Activated gamma-delta T cell treated with anti-CD3 and anti-CD28 coated beads, Interleukin-2, amount 50 U/mL, for 16 hours (primary cell): ENCODE measurements at regions not wholly inside any gene's neighbourhood (a gene's known extent, or its start where the extent isn't known, plus 50 kb on each side); places are given as distances from the start of the nearest gene placed in this dataset.

Experiments
- DNase-seq: peaks from one replicate; pipeline ENCODE4 v3.0.0-alpha.2; 2020; ENCODE audit warnings: low read depth

DNA sequence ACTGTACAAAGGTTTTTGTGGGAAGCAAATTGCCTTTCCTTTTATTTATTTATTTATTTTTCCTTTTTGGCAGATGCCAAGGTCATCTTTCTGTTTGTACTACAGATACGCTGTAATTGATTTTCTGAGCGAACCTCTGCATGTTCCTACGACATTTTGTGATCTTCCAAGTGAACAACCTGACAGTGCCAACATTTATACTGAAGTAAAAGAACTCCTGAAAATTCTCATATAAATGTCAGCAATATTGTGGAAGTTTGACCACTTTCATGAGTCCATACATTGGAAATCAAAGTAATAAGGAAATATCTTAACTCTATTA, 86.8 kb upstream of the EEPD1 start:
- DNase-seq: no peak

GRCh38 chr7:36070230-36070629, 82.8 kb upstream of the EEPD1 start:
- no peak for DNase-seq

- no peak for DNase-seq
Measured at GRCh38 chr7:36071605-36072004, 81.4 kb upstream of the EEPD1 start.

DNA sequence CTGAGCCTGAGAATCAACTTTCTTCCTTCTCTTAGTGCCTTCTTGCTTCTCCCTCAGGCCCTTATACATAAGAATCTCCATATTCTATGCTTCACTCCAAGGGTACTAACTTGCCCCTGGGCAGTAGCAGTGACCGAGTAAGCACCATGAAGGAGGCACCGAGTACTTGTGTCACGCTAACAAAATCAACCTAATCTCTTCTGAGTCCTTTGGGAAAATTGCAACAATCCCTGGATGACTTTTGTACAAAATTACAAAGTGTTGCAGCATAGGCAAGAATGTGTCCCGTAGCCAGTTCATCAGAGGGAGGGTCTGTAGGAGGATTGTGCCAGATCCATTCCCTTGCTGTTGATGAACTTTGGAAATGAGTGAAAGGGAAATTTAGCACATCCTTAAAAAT, 80.4 kb upstream of the EEPD1 start:
- DNase-seq: no peak

DNA sequence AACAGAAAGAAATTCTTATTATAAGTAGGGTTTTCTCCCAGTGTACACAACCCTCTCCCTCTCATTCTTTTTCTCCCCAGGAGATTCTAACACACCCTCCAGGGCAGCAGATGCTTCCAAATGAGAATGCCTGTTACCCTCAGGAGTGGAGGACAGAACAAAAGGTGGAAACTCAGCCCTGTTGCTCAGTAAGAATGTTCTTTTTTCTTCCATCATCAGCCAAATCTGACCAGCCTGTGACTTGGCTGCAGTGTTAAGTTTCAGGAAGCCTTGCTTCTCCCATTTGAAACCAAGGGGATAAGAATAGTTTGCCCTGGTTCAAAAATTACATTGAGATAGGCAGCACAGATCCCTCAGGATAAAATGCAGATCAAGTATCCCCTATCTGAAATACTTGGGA, 77.5 kb upstream of the EEPD1 start:
- no peak for DNase-seq

DNA sequence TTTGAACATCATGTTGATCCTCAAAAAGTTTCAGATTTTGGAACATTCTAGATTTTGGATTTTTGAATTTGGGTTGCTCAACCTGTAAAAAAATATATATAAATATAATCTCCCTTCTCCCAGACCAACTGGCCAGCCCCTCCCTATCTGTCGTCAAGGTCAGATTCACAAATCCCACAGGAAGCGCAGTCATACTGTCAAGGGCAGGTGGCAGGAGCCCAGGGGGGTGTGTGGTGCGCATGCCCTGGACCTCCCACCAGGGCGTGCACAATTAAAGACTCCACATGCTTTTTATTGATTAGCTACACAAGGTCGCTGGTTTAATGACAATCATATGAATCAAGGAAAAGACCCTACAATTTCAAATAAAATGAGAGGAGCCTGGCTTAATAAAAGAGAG, 77.0 kb upstream of the EEPD1 start:
- no peak for DNase-seq

DNA sequence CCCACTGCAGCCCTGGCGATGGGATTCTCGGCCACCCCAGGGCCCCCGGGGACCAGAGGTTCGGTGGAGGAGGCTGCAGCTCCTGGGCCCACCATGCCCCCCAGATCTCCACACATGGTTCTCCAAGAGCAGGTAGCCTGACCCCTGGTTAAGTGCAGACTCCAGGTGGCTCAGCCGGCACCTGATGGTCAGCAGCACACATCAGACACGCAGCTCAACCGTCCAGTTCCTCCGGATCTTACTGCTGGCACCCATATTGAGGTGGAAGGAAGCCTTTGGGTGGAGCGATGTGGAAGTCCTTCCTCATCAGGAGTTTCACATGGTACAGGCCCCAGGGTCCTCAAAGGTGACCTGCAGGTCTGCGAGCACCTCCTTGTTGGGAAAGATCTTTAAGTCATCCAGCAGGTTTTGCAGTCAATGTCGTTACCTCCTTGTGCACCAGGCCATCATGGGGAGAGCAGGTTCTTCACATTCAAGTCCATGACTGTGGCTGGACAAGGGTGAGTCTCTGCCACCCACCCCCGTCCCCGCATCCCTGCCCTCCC, 74.2 kb upstream of the EEPD1 start:
- no peak for DNase-seq

DNA sequence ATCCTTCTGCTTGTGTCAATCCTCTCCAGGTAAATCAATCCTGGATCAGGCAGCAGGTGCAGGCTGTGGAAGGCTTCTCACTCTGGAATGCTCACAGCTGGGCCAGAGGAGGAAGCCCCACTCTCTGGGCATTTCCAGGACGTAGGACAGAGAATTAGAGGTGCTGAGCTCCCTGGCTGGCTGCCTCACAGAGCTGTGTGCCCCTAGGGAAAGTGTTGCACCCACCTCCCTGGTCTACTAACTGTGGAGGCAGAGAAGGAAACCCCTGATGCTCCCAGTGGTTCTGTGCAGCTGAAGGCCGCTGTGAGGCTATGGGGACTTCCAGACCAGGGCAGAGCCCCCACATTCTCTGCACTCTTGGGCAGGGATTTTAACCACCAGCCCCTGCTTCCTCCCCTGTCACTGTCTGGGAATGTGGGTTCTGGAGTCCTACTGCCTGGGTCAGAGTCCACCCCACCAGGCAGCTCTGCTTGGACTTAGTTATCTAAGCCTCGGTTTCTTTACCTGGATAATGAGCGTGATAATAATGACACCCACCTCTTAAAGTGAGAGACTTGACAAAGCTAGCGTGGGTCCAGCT, 73.5 kb upstream of the EEPD1 start:
- no peak for DNase-seq

DNA sequence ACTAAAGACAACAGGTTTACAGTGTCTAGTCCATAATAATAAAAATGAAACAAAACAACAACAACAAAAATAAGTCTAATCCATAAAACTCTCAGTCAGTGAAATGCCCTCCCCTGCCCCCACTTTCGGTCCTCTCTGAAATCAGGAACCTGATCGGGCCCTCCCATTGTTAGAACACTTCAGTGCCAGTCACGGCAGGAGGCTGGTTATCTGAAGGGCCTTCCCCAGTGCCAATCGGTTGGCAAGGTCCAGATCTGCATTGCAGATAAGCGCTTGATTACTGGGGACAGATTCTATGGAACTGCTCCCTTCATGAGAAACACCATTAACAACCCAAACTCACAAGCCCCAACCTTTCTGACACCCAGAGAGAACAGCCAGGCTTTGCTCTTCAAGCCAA, 72.2 kb upstream of the EEPD1 start:
- DNase-seq: no peak

DNA sequence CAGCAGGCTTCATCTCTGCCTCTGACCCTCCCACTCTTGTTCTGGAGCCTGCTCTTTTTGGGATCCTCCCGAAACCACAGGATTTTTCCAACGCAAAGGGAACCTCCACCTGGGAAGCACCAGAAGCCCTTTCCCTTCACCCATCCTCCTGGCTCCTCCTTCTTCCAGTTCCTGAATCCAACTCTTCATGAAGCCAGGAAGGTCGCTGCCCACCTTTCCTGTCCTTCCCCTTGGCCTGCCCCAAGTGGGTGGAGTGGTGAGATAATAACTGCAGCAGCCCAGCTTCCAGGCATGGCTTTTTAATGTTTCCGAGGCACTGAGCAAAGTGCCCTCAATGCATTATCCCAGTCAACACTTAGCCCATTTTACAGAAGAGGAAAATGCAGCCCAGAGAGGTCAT, 70.8 kb upstream of the EEPD1 start:
- no peak for DNase-seq

GRCh38 chr7:36082910-36083309, 70.1 kb upstream of the EEPD1 start:
- DNase-seq: no peak

DNA sequence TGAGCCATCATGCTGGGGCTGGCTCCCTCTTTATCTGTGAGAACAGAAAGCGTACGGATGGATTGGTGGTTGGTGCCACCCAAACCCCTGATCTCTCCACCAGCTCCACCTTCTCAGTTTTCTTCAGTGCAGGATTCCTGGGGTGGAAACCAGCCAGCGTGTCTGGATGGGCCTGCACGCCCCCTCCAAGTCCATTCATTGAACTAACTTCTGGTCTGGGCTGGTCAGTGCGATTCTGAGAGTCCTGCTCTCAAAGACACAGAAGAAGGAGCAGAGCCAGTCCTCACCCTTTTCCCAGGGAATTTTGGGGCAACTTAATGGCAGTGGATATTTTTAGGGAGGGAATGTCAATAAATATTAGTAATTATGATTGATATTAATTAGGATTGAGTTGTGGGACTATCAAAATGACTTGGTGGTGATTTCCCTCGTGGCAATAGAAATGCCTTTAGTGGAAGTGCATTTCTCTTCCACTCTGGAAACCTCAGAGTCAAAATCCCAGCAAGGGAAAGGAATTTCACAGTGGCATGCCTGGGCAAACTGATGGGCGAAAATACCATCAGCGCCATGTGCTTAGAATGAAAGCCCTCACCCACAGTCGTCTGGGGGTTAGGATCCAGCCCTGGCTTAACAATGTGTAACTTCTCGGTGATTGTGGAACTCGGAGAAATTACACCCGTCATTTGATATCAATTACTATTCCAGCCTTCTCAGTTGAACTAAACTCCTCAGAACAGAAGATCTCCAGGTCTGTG, 69.3 kb upstream of the EEPD1 start:
- no peak for DNase-seq

DNA sequence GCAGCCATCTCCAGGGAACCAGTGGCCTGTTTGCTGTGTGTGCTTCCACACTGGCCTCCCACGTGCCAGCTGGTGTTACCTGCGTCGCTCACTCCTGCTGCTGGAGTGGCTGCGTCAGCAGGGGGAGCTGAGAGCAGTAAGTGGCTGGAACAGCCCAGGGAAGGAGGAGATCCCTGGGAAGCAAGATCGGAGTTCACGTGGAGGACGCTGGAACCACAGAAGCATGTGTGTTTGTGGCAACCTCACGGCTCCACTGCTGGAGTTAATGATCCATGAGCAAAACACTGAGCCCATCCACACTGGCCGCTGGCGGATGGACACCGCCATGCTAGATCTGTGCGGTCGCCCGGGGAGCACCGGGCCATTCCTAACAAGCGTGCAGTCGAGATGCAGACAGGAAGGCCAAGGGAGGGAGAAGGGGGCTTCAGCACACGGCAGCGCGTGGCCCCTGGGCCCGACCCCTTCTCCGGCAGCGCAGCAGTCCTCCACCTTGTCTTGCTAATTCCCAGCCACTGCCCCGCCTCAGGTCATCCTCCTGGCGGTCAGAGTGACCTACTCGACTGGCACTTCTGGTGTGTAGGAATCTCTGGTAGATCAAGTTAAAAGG, 68.5 kb upstream of the EEPD1 start:
- no peak for DNase-seq

DNA sequence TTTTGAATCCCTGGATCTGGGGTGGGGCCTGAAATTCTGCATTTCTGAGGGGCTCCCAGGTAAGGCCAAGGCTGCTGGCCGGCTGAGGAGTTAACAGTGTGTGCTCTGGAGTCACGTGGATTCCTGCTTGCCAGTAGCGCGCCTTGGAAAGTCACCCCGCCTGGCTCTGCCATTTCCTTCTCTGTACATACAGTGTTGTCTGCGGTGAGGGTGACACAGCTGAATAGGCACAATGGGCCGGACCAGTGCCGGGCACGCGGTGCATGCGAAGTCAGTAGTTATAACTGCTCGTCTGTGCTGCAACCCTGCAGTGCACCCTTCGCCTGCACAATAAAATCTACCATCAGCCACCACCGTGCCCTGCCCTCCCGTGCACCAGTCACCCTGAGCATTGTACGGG, 68.0 kb upstream of the EEPD1 start:
- DNase-seq: no peak

DNA sequence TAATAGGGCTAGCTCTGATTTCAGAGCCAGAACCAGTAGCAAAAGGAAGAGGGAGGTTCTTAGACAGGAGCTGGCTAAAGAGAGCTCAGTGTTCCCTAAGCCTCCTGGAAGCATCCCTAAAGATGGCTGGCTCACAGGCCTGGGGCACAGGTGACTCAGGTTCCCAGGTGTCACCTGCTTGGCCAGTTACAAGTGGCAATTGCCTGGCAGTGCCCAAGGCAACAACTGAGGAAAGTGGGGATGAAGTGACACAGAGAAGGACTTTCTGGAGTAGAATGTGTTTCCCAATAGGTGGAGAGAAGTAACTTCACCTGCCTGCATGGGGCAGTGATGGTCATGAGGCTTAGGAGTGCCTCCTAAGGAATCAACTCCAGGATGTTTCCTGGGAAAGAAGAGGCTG, 66.5 kb upstream of the EEPD1 start:
- no peak for DNase-seq

DNA sequence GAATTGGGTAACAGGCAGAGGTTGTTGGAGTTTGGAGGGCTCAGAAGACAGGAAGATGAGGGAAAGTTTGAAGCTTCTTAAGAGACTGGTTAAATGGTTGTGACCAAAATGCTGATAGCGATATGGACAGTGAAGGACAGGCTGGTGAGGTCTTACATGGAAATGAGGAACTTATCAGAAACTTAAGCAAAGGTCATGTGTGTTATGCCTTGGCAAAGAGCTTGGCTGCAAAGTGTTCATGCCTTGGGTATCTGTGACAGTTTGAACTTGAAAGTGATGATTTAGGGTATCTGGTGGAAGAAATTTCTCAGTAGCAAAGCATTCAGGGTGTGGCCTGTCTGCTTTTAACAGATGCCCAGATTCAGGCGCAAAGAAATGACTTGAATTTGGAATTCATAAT, 64.5 kb upstream of the EEPD1 start:
- no peak for DNase-seq

DNA sequence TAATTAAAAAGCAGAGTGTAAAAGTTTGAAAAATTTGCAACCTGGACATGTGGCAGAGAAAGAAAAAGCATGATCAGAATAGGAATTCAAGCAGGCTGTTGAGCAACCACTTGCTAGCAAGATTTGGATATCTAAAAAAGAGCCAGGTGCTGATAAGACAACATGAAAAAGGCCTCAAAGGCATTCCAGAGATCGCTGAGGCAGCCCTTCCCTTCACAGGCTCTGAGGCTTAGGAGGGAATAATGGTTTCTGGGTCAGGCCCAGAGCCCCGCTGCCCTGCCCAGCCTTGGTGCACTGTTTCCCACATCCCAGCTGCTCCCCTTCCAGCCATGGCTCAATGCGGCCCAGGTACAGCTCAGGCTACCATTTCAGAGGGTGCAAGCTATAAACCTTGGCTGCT, 64.1 kb upstream of the EEPD1 start:
- no peak for DNase-seq

GRCh38 chr7:36090976-36091873, 61.8 kb upstream of the EEPD1 start:
- DNase-seq: no peak

DNA sequence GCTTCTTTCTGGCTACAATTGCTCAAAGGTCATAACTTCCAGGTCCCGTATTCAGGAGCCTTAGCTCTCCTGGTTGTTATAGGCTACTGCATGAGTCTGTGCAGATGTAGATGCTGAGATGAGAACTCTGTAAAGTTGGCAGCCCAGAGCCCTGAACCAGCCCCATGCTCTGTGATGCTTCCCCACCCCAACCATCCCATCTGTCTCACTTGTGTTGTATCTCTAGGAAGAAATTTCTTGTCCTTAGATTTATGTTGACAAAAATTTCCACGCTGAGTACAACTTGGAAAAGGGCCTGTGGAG, 61.2 kb upstream of the EEPD1 start:
- no peak for DNase-seq

DNA sequence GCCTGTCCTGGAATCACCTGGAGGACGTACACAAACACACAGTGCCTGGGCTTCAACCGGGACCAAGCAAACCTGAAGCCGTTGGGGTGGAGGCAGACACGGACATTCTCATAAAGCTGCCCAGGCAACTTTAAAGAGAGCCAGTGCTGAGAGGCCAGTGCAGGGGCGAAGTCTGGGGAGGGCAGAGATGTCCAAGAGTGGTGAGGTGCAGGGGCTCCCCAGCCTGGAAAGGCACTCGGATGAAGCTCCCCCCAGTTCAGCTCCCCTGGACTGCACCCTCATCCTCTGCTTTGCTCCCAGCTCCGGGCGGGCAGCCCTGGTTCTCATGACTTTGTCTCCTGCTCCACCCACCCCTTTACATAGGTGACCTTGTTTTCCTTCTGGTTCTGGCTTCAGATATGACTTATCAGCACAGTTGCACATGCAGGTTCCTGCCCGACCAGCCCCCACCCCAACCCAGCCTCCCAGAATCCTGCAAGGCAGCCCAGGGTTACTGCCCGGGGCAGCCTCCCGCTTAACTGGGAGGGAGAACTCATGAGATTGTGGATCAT, 60.8 kb upstream of the EEPD1 start:
- DNase-seq: no peak

- DNase-seq: no peak
Measured at GRCh38 chr7:36096460-36097095, 56.5 kb upstream of the EEPD1 start.

- DNase-seq: no peak
Measured at GRCh38 chr7:36098096-36098495, 55.0 kb upstream of the EEPD1 start.
